IMR-90 (cell line): ENCODE measurements at regions not wholly inside any gene's neighbourhood (a gene's known extent, or its start where the extent isn't known, plus 50 kb on each side); places are given as distances from the start of the nearest gene placed in this dataset.

Experiments
- ATAC-seq: fragments of 200-7000 bp; cut with Tn5 transposase; 2 replicates; pipeline ENCODE4 v1.9.1; 2020; ENCODE audit warnings: low read depth, mild to moderate bottlenecking, moderate library complexity
- BruUV-seq: library from RNA; stranded (reverse); fragments of 400-500 nt; replicated peaks from 2 replicates; lab custom pipeline; 2021; lab: Mats Ljungman, UMichigan
- CTCF ChIA-PET: fragments of 300-600 bp; formaldehyde crosslinking; extraction: SDS; loops from one replicate; lab custom pipeline; 2021; ENCODE audit warnings: antibody characterized with exemption; lab: Yijun Ruan, JAX
- POLR2A ChIA-PET: fragments of 300-600 bp; sonication (Branson Sonifier 250); formaldehyde crosslinking; loops from one replicate; lab custom pipeline; 2022; ENCODE audit warnings: antibody characterized with exemption; ENCODE audit not compliant: unreplicated experiment; lab: Charles Lee
- DNase-seq: peaks from one replicate; pipeline ENCODE4 v3.0.0; 2013
- H2AFZ ChIP-seq: replicated peaks from 2 replicates; pipeline ENCODE3; 2013; ENCODE audit warnings: low read length, mild to moderate bottlenecking; ENCODE audit not compliant: poor library complexity
- H2AK5ac ChIP-seq: 2 replicates; pipeline ENCODE4 v1.6.1; 2013; ENCODE audit warnings: low read depth, low read length, inconsistent platforms
- H2AK9ac ChIP-seq: replicated peaks from 2 replicates; pipeline ENCODE3; 2013; ENCODE audit warnings: mild to moderate bottlenecking, low read depth, low read length, moderate library complexity; ENCODE audit not compliant: poor library complexity
- H2BK120ac ChIP-seq: 2 replicates; pipeline ENCODE4 v1.6.1; 2013; ENCODE audit warnings: low read depth, low read length, inconsistent platforms
- H2BK15ac ChIP-seq: 3 replicates; pipeline ENCODE4 v1.6.1; 2013; ENCODE audit warnings: low read depth, low read length, inconsistent platforms
- H2BK20ac ChIP-seq: 2 replicates; pipeline ENCODE4 v1.6.1; 2013; ENCODE audit warnings: low read depth, mild to moderate bottlenecking, inconsistent platforms, low read length, moderate library complexity
- H2BK5ac ChIP-seq: 2 replicates; pipeline ENCODE4 v1.6.1; 2013; ENCODE audit warnings: mild to moderate bottlenecking, low read depth, low read length, inconsistent platforms; ENCODE audit not compliant: poor library complexity, severe bottlenecking
- H3K14ac ChIP-seq: replicated peaks from 2 replicates; pipeline ENCODE4 v1.6.1; 2013; ENCODE audit warnings: low read depth, low read length, inconsistent platforms
- H3K18ac ChIP-seq: 2 replicates; pipeline ENCODE4 v1.6.1; 2013; ENCODE audit warnings: low read depth, low read length, control low read depth
- H3K23ac ChIP-seq: 2 replicates; pipeline ENCODE4 v1.6.1; 2013; ENCODE audit warnings: low read depth, low read length, inconsistent platforms
- H3K27ac ChIP-seq: 2 replicates; pipeline ENCODE4 v1.5.1; 2013; ENCODE audit warnings: mild to moderate bottlenecking, control low read depth, low read length; ENCODE audit not compliant: insufficient read depth
- H3K27me3 ChIP-seq: 2 replicates; pipeline ENCODE4 v1.6.1; 2013; ENCODE audit warnings: low read length; ENCODE audit not compliant: control insufficient read depth, insufficient read depth
- H3K36me3 ChIP-seq: 2 replicates; pipeline ENCODE4 v1.6.1; 2013; ENCODE audit warnings: low read length, mixed read lengths; ENCODE audit not compliant: control insufficient read depth, insufficient read depth
- H3K4ac ChIP-seq: 2 replicates; pipeline ENCODE4 v1.6.1; 2013; ENCODE audit warnings: low read depth, low read length, inconsistent platforms
- H3K4me1 ChIP-seq: 2 replicates; pipeline ENCODE4 v1.6.1; 2013; ENCODE audit warnings: low read length, mixed read lengths; ENCODE audit not compliant: control insufficient read depth, insufficient read depth
- H3K4me2 ChIP-seq: 2 replicates; pipeline ENCODE4 v1.6.1; 2013; ENCODE audit warnings: low read depth, mild to moderate bottlenecking, control low read depth, low read length, moderate library complexity
- H3K4me3 ChIP-seq: 2 replicates; pipeline ENCODE4 v1.5.1; 2013; ENCODE audit warnings: low read depth, mild to moderate bottlenecking, control low read depth, low read length, moderate library complexity; ENCODE audit not compliant: insufficient read depth
- H3K56ac ChIP-seq: 2 replicates; pipeline ENCODE4 v1.6.1; 2013; ENCODE audit warnings: low read length, inconsistent platforms; ENCODE audit not compliant: insufficient read depth; ENCODE audit errors: extremely low read depth
- H3K79me1 ChIP-seq, 2 experiments: 2 replicates each; pipeline ENCODE4 v1.6.1; 2013; ENCODE audit warnings: low read length in 2 of 2, inconsistent platforms in 1 of 2, low read depth in 1 of 2
- H3K9ac ChIP-seq: 2 replicates; pipeline ENCODE4 v1.6.1; 2013; ENCODE audit warnings: low read depth, low read length, control low read depth
- H3K9me1 ChIP-seq: 2 replicates; pipeline ENCODE4 v1.6.1; 2013; ENCODE audit warnings: low read length, inconsistent platforms; ENCODE audit not compliant: insufficient read depth
- H3K9me3 ChIP-seq: 2 replicates; pipeline ENCODE4 v1.6.1; 2013; ENCODE audit warnings: low read length; ENCODE audit not compliant: control insufficient read depth, insufficient read depth
- H4K20me1 ChIP-seq: 2 replicates; pipeline ENCODE4 v1.6.1; 2013; ENCODE audit warnings: low read length, inconsistent platforms; ENCODE audit not compliant: insufficient read depth
- H4K5ac ChIP-seq: 2 replicates; pipeline ENCODE4 v1.6.1; 2013; ENCODE audit warnings: mild to moderate bottlenecking, low read depth, low read length, control low read depth
- H4K8ac ChIP-seq, 2 experiments: 2 replicates each; pipeline ENCODE4 v1.6.1; 2013; ENCODE audit warnings: low read depth in 2 of 2, low read length in 2 of 2, control low read depth in 1 of 2, inconsistent platforms in 1 of 2
- H4K91ac ChIP-seq: 2 replicates; pipeline ENCODE4 v1.6.1; 2013; ENCODE audit warnings: low read depth, low read length, inconsistent platforms; ENCODE audit not compliant: insufficient read depth
- BHLHE40 ChIP-seq: fragments of 150-350 bp; IDR thresholded peaks from 2 replicates; pipeline ENCODE4 v1.6.1; 2016; ENCODE audit warnings: mild to moderate bottlenecking, low read depth, low read length
- CEBPB ChIP-seq: IDR thresholded peaks from 2 replicates; pipeline ENCODE4 v1.6.1; 2012; ENCODE audit warnings: low read depth, low read length, improper control_type of control experiment
- FOS ChIP-seq: fragments of 150-350 bp; IDR thresholded peaks from 2 replicates; pipeline ENCODE4 v1.6.1; 2016; ENCODE audit warnings: low read depth, low read length
- NFE2L2 ChIP-seq: fragments of 150-350 bp; IDR thresholded peaks from 2 replicates; pipeline ENCODE4 v1.6.1; 2016; ENCODE audit warnings: low read depth, mild to moderate bottlenecking, low read length
- POLR2A ChIP-seq: IDR thresholded peaks from 2 replicates; pipeline ENCODE4 v1.6.1; 2012; ENCODE audit warnings: mild to moderate bottlenecking, low read depth, low read length
- RAD21 ChIP-seq: IDR thresholded peaks from 2 replicates; pipeline ENCODE4 v1.6.1; 2012; ENCODE audit warnings: low read length, improper control_type of control experiment
- RCOR1 ChIP-seq: IDR thresholded peaks from 2 replicates; pipeline ENCODE4 v1.6.1; 2012; ENCODE audit warnings: mild to moderate bottlenecking, low read length, improper control_type of control experiment; ENCODE audit not compliant: insufficient replicate concordance
- SMC3 ChIP-seq: fragments of 150-350 bp; IDR thresholded peaks from 2 replicates; pipeline ENCODE4 v1.6.1; 2016; ENCODE audit warnings: low read depth, mild to moderate bottlenecking, antibody characterized with exemption, low read length, moderate library complexity
- USF2 ChIP-seq: fragments of 150-350 bp; IDR thresholded peaks from 2 replicates; pipeline ENCODE4 v1.6.1; 2017; ENCODE audit warnings: mild to moderate bottlenecking, antibody characterized with exemption, low read length, low read depth
- WGBS, 2 experiments: methylation state at CpG; one replicate each; pipeline versions ENCODE4 v1.1.5 to v1.1.7; 2013; ENCODE audit warnings: missing lambda C conversion rate in 2 of 2; ENCODE audit not compliant: insufficient read length in 1 of 2; ENCODE audit errors: extremely low coverage in 2 of 2; 5-methylcytosine and 5-hydroxymethylcytosine counted together
- dilution Hi-C: fragments of 300-500 bp; cut with HindIII; formaldehyde crosslinking; loops from one replicate; pipeline ENCODE4 v1.14.3; 2018; ENCODE audit warnings: low sequenced_read_pairs; ENCODE audit not compliant: unreplicated experiment
- in situ Hi-C: fragments of 300-500 bp; cut with MboI; formaldehyde crosslinking; loops from 3 replicates; pipeline ENCODE4 v1.14.3; 2019; ENCODE audit warnings: low sequenced_read_pairs, inconsistent platforms, mixed read lengths
- intact Hi-C: fragments of 100-400 bp; cut with micrococcal nuclease; formaldehyde crosslinking; loops from 2 replicates; pipeline ENCODE4 v1.10.0; 2022

GRCh38 chr3:157618886-157619285 lies 115.7 kb upstream of the VEPH1 start:
- H2AFZ ChIP-seq = no peak overlapping the region
- H2BK20ac ChIP-seq = no peak overlapping the region
- no peak overlapping the region for H3K14ac ChIP-seq
- no peak overlapping the region for H2BK120ac ChIP-seq
- intact Hi-C loops (loop anchor here (1.0 to 5.0 kb wide), 5 partner anchors 288 to 1023 kb away; partner anchors contain the start of gene GFM1), dilution Hi-C loops (no loop called here), in situ Hi-C loops (loop anchor here (10.0 kb wide), 2 partner anchors 816 to 906 kb away; no protein-coding TSS in a partner anchor)
- H3K4me1 ChIP-seq = no peaks in the 10 kb centered on the region
- no peak overlapping the region for H4K91ac ChIP-seq
- no peak overlapping the region for H3K9ac ChIP-seq
- H3K27ac ChIP-seq = no peak overlapping the region
- ATAC-seq = no peak
- H2BK5ac ChIP-seq = no peak overlapping the region
- no peak overlapping the region for H2BK15ac ChIP-seq
- H3K79me1 ChIP-seq = no peaks in the 10 kb centered on the region
- H4K8ac ChIP-seq = no peak overlapping the region
- H3K9me3 ChIP-seq = no peaks in the 10 kb centered on the region
- ChIA-PET CTCF (no interaction called here), POLR2A (no interaction called here)
- no peak overlapping the region for H3K4ac ChIP-seq
- WGBS, 2 experiments = no CpG with 5 or more reads among the region's 4 CpGs
- H3K18ac ChIP-seq = no peak overlapping the region
- H3K4me3 ChIP-seq = no peak overlapping the region
- H2AK9ac ChIP-seq = no peak overlapping the region
- no TSS peak for BruUV-seq
- H3K36me3 ChIP-seq = no peaks in the 10 kb centered on the region
- no peak overlapping the region for H3K4me2 ChIP-seq
- DNase-seq = no peak
- no peaks in the 10 kb centered on the region for H4K20me1 ChIP-seq
- TF ChIP-seq CEBPB = no peak
- no peak for TF ChIP-seq NFE2L2
- no peak for TF ChIP-seq POLR2A
- TF ChIP-seq RCOR1 = no peak
- no peak for TF ChIP-seq FOS
- no peak for TF ChIP-seq RAD21
- no peak for TF ChIP-seq USF2
- TF ChIP-seq BHLHE40 = no peak
- TF ChIP-seq SMC3 = no peak
- peaks cover 12% of the 10 kb centered on the region for H3K27me3 ChIP-seq
- no peaks in the 10 kb centered on the region for H3K9me1 ChIP-seq
- H3K23ac ChIP-seq = no peak overlapping the region
- no peak overlapping the region for H2AK5ac ChIP-seq
- H4K5ac ChIP-seq = no peak overlapping the region
- no peak overlapping the region for H3K56ac ChIP-seq
